ENCODE measurements at regions not wholly inside any gene's neighbourhood (a gene's known extent, or its start where the extent isn't known, plus 50 kb on each side); places are given as distances from the start of the nearest gene placed in this dataset.
A peak's percentile ranks its signal among the peaks of the same experiment; 100 is the strongest.
"Not testable (repeated sequence)": the region's sequence is repeated elsewhere in the genome, so short reads cannot be mapped to it uniquely, and the experiment has no call there.

- no peaks in the 10 kb centered on the region for H3K9me3 ChIP-seq (replicated peaks in 1 of 3)
- no peaks in the 10 kb centered on the region for H3K27me3 ChIP-seq
- 67 to 90% (median 83%) methylated on average over 3 of the region's 3 CpGs for WGBS, 4 donors
- intact Hi-C loops (cut with DNase I) = no loop called here
- peaks cover 0 to 7% of the 10 kb centered on the region in 2 donors for H3K4me1 ChIP-seq (replicated peaks in 1 of 2)
- no peak for DNase-seq
- no peak overlapping the region for H3K27ac ChIP-seq
- H3K36me3 ChIP-seq (replicated peaks in 1 of 2) = no peaks in the 10 kb centered on the region
- TF ChIP-seq CTCF (IDR thresholded peaks at IDR 0.05) (no peak), POLR2A (IDR thresholded peaks at IDR 0.05) (no peak)
- no peak overlapping the region for H3K4me3 ChIP-seq
These were observed 178.3 kb upstream of the MAP1B start for GRCh38 chr5:71929003-71929402.

GRCh38 chr5:71930554-71930953 lies 176.7 kb upstream of the MAP1B start:
- DNase-seq; H3K36me3 ChIP-seq (replicated peaks in 1 of 2); H3K9me3 ChIP-seq (replicated peaks in 1 of 3); H3K4me1 ChIP-seq (replicated peaks in 1 of 2); intact Hi-C loops (cut with DNase I); H3K27ac ChIP-seq; H3K27me3 ChIP-seq; H3K4me3 ChIP-seq: not testable (repeated sequence)

GRCh38 chr5:71932131-71932654 lies 175.1 kb upstream of the MAP1B start:
- H3K9me3 ChIP-seq (replicated peaks in 1 of 3) = no peaks in the 10 kb centered on the region
- TF ChIP-seq POLR2A (IDR thresholded peaks at IDR 0.05) = no peak
- H3K36me3 ChIP-seq (replicated peaks in 1 of 2) = no peaks in the 10 kb centered on the region
- intact Hi-C loops (cut with DNase I) = no loop called here
- no peak for DNase-seq
- peak overlapping the region in 2 of 5 donors; percentile 64 to 66 for H3K27ac ChIP-seq
- no peaks in the 10 kb centered on the region for H3K27me3 ChIP-seq
- H3K4me3 ChIP-seq = no peak overlapping the region
- WGBS, 4 donors = 53 to 73% (median 64%) methylated on average over 1 of the region's 1 CpG
- H3K4me1 ChIP-seq (replicated peaks in 1 of 2) = peaks cover 0 to 7% of the 10 kb centered on the region in 2 donors

GRCh38 chr5:71932655-71933338 lies 174.5 kb upstream of the MAP1B start:
- Histone ChIP-seq H3K4me1 (replicated peaks in 1 of 2) (peaks cover 0 to 7% of the 10 kb centered on the region in 2 donors), H3K27me3 (no peaks in the 10 kb centered on the region), H3K27ac (peak overlapping the region in 3 of 5 donors; percentile 5 to 66 (median 64)), H3K4me3 (no peak overlapping the region), H3K36me3 (replicated peaks in 1 of 2) (no peaks in the 10 kb centered on the region), H3K9me3 (replicated peaks in 1 of 3) (no peaks in the 10 kb centered on the region)
- TF ChIP-seq CTCF (IDR thresholded peaks at IDR 0.05) = no peak
- TF ChIP-seq POLR2A (IDR thresholded peaks at IDR 0.05) = no peak
- intact Hi-C loops (cut with DNase I) = no loop called here
- 44 to 55% (median 50%) methylated on average over 8 of the region's 8 CpGs for WGBS, 4 donors
- peak; percentile 24 to 78 (median 54) for DNase-seq

GRCh38 chr5:71934322-71934721 lies 173.0 kb upstream of the MAP1B start:
- TF ChIP-seq POLR2A (IDR thresholded peaks at IDR 0.05) (no peak), CTCF (IDR thresholded peaks at IDR 0.05) (no peak)
- WGBS, 4 donors = 85 to 100% (median 93%) methylated on average over 1 of the region's 1 CpG
- Histone ChIP-seq H3K4me1 (replicated peaks in 1 of 2) (peaks cover 0 to 7% of the 10 kb centered on the region in 2 donors), H3K27me3 (no peaks in the 10 kb centered on the region), H3K4me3 (no peak overlapping the region), H3K27ac (no peak overlapping the region), H3K36me3 (replicated peaks in 1 of 2) (no peaks in the 10 kb centered on the region), H3K9me3 (replicated peaks in 1 of 3) (no peaks in the 10 kb centered on the region)
- intact Hi-C loops (cut with DNase I) = no loop called here
- no peak for DNase-seq
